Sigmoid colon (tissue), 6 donors: ENCODE measurements at regions not wholly inside any gene's neighbourhood (a gene's known extent, or its start where the extent isn't known, plus 50 kb on each side); places are given as distances from the start of the nearest gene placed in this dataset.

Source experiments
- DNase-seq: peaks from one replicate; pipeline ENCODE4 v3.0.0-alpha.2; 2019
- H3K27ac ChIP-seq, 4 donors: fragments of 200-600 bp; sonication (generic); one replicate each; pipeline ENCODE4 v1.5.1; 2016 to 2019; ENCODE audit warnings: mild to moderate bottlenecking in 1 of 4
- H3K27me3 ChIP-seq, 3 donors: fragments of 200-600 bp; sonication (generic); one replicate each; pipeline ENCODE4 v1.5.1; 2019; ENCODE audit warnings: mild to moderate bottlenecking in 1 of 3
- H3K36me3 ChIP-seq, 4 donors: fragments of 200-600 bp; sonication (generic); one replicate each; pipeline ENCODE4 v1.5.1; 2016 to 2019
- H3K4me1 ChIP-seq, 4 donors: fragments of 200-600 bp; sonication (generic); one replicate each; pipeline ENCODE4 v1.5.1; 2017 to 2019
- H3K4me3 ChIP-seq, 4 donors: fragments of 200-600 bp; sonication (generic); one replicate each; pipeline ENCODE4 v1.5.1; 2017 to 2019; ENCODE audit warnings: mild to moderate bottlenecking in 2 of 4, moderate library complexity in 1 of 4
- H3K9me3 ChIP-seq, 4 donors: fragments of 200-600 bp in 3 of 4; sonication (generic) in 3 of 4; one replicate each; pipeline versions ENCODE4 v1.5.1 to v1.6.1; 2013 to 2019
- EP300 ChIP-seq, 4 donors: sonication (generic); formaldehyde crosslinking; IDR thresholded peaks; one replicate each; pipeline ENCODE4 v1.6.1; 2017; ENCODE audit warnings: antibody characterized with exemption in 4 of 4
- POLR2A ChIP-seq, 2 donors: fragments of 450-650 bp; IDR thresholded peaks; one replicate each; pipeline ENCODE4 v1.6.1; 2016; ENCODE audit warnings: antibody characterized with exemption in 2 of 2, mild to moderate bottlenecking in 2 of 2, moderate library complexity in 2 of 2
- POLR2AphosphoS5 ChIP-seq, 4 donors: sonication (generic); formaldehyde crosslinking; IDR thresholded peaks; one replicate each; pipeline ENCODE4 v1.6.1; 2017; ENCODE audit warnings: antibody characterized with exemption in 4 of 4
- WGBS, 2 donors: extraction: QIAGEN DNeasy Blood & Tissue Kit; methylation state at CpG; one replicate each; pipeline ENCODE4 v1.1.7; 2013; 5-methylcytosine and 5-hydroxymethylcytosine counted together
- intact Hi-C: fragments of 100-400 bp; cut with DNase I; formaldehyde crosslinking; loops from one replicate; pipeline ENCODE4 v1.15.1; 2023
- TF ChIP-seq, protein P1 (sequence below), 4 experiments: fragments of 450-650 bp in 3 of 4; fragments of 200-600 bp in 1 of 4; IDR thresholded peaks; one replicate each; pipeline ENCODE4 v1.5.1; 2016 to 2019; ENCODE audit warnings: antibody characterized with exemption in 4 of 4, mild to moderate bottlenecking in 3 of 4, moderate library complexity in 2 of 4
- donor health status: healthy with polysubstance abuse.
- donor health status: healthy.

DNA sequence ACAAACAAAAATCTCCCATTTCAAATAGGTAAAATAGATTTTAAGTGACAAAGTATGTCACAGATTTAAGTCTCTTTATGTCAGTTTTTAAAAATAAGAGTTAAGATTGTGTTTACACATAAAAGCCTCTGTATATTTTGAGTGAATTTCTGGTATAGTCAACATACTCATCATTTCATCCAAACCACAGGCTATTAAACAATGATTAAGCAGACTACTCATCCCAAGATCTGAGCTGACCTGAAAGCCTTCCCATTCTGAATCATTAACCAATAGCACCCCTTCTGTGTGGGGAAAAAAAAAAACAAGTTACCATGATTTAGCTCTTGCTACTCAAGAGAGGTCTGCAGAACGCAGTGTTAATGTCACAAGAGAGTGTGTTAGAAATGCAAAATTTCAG is 284.4 kb upstream of the NBEA start:
- Histone ChIP-seq H3K4me3 (no peak overlapping the region), H3K36me3 (no peaks in the 10 kb centered on the region), H3K27me3 (no peaks in the 10 kb centered on the region), H3K27ac (no peak overlapping the region), H3K9me3 (no peaks in the 10 kb centered on the region), H3K4me1 (peaks cover 0 to 20% (median 7%) of the 10 kb centered on the region in 4 donors)
- 88 to 91% methylated on average over 1 of the region's 1 CpG for WGBS, 2 donors
- DNase-seq, result no peak
- intact Hi-C loops, result no loop called here
- TF ChIP-seq EP300 (IDR thresholded peaks at IDR 0.05) (no peak), POLR2AphosphoS5 (IDR thresholded peaks at IDR 0.05) (no peak), POLR2A (IDR thresholded peaks at IDR 0.05) (no peak)
- TF ChIP-seq, protein P1, sequence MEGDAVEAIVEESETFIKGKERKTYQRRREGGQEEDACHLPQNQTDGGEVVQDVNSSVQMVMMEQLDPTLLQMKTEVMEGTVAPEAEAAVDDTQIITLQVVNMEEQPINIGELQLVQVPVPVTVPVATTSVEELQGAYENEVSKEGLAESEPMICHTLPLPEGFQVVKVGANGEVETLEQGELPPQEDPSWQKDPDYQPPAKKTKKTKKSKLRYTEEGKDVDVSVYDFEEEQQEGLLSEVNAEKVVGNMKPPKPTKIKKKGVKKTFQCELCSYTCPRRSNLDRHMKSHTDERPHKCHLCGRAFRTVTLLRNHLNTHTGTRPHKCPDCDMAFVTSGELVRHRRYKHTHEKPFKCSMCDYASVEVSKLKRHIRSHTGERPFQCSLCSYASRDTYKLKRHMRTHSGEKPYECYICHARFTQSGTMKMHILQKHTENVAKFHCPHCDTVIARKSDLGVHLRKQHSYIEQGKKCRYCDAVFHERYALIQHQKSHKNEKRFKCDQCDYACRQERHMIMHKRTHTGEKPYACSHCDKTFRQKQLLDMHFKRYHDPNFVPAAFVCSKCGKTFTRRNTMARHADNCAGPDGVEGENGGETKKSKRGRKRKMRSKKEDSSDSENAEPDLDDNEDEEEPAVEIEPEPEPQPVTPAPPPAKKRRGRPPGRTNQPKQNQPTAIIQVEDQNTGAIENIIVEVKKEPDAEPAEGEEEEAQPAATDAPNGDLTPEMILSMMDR (IDR thresholded peaks at IDR 0.05), result no peak

DNA sequence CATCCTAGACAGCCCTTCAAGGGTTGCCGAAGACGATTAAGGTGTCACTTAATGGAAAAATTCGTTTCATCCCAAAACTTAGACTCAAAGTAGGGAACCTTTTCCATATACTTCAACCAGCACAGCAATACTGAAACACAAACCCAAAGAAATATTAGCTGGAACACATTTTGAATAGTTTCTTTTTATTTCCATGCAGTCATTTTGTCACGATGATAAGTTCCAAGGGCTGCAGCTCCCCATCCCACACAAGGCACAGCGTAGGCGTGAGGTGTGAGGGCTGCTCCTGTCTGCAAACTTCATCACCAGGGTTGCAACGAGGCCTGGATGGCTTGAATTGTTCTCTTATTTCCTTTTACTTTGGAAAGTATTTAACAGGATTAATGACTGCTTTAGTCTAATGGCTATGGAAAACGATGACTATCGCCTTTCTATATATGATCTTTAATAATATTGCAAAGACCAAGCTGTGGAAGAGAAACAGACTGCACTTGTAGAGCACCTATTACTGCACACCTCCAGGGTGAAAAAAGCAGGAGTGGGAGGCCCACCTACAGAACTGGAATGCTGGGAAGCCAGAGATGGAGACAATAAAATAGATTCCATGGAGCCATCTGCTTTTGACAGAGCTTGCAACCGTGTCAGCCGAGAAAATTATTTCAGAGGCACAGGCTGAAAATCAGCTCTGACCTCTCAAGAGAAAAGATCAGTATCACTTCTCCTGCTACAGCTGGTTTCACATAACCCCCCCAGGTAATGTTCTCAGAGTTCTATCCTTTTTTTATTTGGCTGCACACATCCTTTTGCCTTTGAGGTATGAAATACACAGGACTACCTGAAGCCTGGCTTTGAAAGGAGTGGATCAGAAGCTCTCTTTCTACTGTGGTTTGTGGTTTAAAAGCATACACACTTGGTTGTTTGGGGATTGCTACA is 274.5 kb upstream of the NBEA start:
- Histone ChIP-seq H3K36me3 (no peaks in the 10 kb centered on the region), H3K27ac (no peak overlapping the region), H3K9me3 (no peaks in the 10 kb centered on the region), H3K4me1 (no peaks in the 10 kb centered on the region), H3K27me3 (no peaks in the 10 kb centered on the region), H3K4me3 (no peak overlapping the region)
- WGBS, 2 donors, result 90 to 93% methylated on average over 11 of the region's 11 CpGs
- no peak for DNase-seq
- intact Hi-C loops, result no loop called here
- TF ChIP-seq POLR2A (IDR thresholded peaks at IDR 0.05) (no peak), POLR2AphosphoS5 (IDR thresholded peaks at IDR 0.05) (no peak), EP300 (IDR thresholded peaks at IDR 0.05) (no peak)
- TF ChIP-seq, protein P1 (IDR thresholded peaks at IDR 0.05), result no peak

DNA sequence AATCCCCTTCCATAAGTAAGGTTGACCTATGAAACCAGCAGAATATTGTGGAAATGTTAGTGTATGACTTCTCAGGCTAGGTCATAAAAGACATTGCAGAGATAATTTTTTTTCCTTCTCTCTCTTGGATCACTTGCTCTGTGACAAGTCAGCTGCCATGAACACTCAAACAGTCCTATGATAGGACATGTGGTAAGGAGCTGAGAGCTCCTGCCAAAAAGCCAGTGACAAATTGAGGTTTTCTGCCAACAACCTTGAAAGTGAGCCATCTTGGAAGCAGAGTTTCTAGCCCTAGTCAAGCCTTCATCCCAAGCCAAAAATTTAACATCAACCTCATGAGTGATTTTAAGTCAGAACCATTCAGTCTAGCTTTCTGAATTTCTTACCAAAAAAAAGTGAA is 270.9 kb upstream of the NBEA start:
- Histone ChIP-seq H3K4me1 (no peaks in the 10 kb centered on the region), H3K36me3 (no peaks in the 10 kb centered on the region), H3K9me3 (no peaks in the 10 kb centered on the region), H3K27me3 (no peaks in the 10 kb centered on the region), H3K4me3 (no peak overlapping the region), H3K27ac (no peak overlapping the region)
- no peak for DNase-seq
- TF ChIP-seq POLR2AphosphoS5 (IDR thresholded peaks at IDR 0.05), result no peak
- TF ChIP-seq POLR2A (IDR thresholded peaks at IDR 0.05), result no peak
- TF ChIP-seq, protein P1 (IDR thresholded peaks at IDR 0.05), result no peak
- no peak for TF ChIP-seq EP300 (IDR thresholded peaks at IDR 0.05)
- intact Hi-C loops, result no loop called here

DNA sequence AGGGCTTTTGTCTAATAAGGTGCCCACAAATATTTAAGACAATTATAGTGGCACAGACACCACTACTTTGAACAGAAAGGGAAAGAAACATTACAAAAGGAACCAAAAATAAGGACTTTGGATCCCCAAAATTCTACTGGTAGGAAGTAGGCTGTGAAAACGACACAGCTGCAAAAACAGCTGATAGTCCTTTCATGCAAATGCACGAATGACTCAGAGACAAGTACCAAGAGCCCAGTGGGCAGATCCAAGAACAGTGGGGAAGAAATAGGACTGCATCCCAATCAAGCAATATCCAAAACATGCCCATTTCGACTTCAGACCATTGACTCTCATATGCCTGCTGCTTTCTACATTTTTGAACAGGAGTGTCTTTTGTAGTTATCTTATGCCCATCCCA is 269.4 kb upstream of the NBEA start:
- no peaks in the 10 kb centered on the region for H3K27me3 ChIP-seq
- no peak overlapping the region for H3K27ac ChIP-seq
- no peaks in the 10 kb centered on the region for H3K4me1 ChIP-seq
- TF ChIP-seq, protein P1 (IDR thresholded peaks at IDR 0.05), result no peak
- TF ChIP-seq POLR2A (IDR thresholded peaks at IDR 0.05), result no peak
- TF ChIP-seq POLR2AphosphoS5 (IDR thresholded peaks at IDR 0.05), result no peak
- TF ChIP-seq EP300 (IDR thresholded peaks at IDR 0.05), result no peak
- no peaks in the 10 kb centered on the region for H3K9me3 ChIP-seq
- H3K4me3 ChIP-seq, result no peak overlapping the region
- WGBS, 2 donors, result 64 to 74% methylated on average over 3 of the region's 3 CpGs
- DNase-seq, result no peak
- no peaks in the 10 kb centered on the region for H3K36me3 ChIP-seq
- intact Hi-C loops, result no loop called here
